ENCODE measurements at regions not wholly inside any gene's neighbourhood (a gene's known extent, or its start where the extent isn't known, plus 50 kb on each side); places are given as distances from the start of the nearest gene placed in this dataset.

- TF ChIP-seq POLR2AphosphoS5 (IDR thresholded peaks at IDR 0.05; ENCODE audit: low read depth, low read length) (no peak), POLR2A (IDR thresholded peaks at IDR 0.05; ENCODE audit: low read depth, low read length) (no peak), SPI1 (IDR thresholded peaks at IDR 0.05; ENCODE audit: low read depth, low read length) (no peak), TAF1 (IDR thresholded peaks at IDR 0.05; ENCODE audit: low read depth, low read length) (no peak), PAX5 (IDR thresholded peaks at IDR 0.05; ENCODE audit: insufficient read depth, low read length, severe bottlenecking) (no peak), POU2F2 (IDR thresholded peaks at IDR 0.05; ENCODE audit: low read depth, low read length) (no peak)
Observed at GRCh38 chr18:22546905-22547570, 129.3 kb upstream of the CTAGE1 start.
